BE2C (cell line): ENCODE measurements at regions not wholly inside any gene's neighbourhood (a gene's known extent, or its start where the extent isn't known, plus 50 kb on each side); places are given as distances from the start of the nearest gene placed in this dataset.

Source experiments
- DNase-seq: peaks from one replicate; pipeline ENCODE4 v3.0.0-alpha.2; 2020
- H3K27me3 ChIP-seq: fragments of 250-450 bp; sonication (Bioruptor Pico); 2 replicates; pipeline ENCODE4 v1.5.1; 2020; ENCODE audit warnings: mild to moderate bottlenecking
- H3K36me3 ChIP-seq: fragments of 250-450 bp; sonication (Bioruptor Pico); 2 replicates; pipeline ENCODE4 v1.5.1; 2020; ENCODE audit warnings: mild to moderate bottlenecking
- H3K4me1 ChIP-seq: fragments of 250-450 bp; sonication (Bioruptor Pico); 2 replicates; pipeline ENCODE4 v1.5.1; 2020
- H3K4me3 ChIP-seq: 2 replicates; pipeline ENCODE4 v1.5.1; 2011; ENCODE audit warnings: low read depth, low read length
- H3K9me3 ChIP-seq: fragments of 250-450 bp; sonication (Bioruptor Pico); 2 replicates; pipeline ENCODE4 v1.5.1; 2020
- TF ChIP-seq, protein P1 (sequence below): IDR thresholded peaks from 2 replicates; pipeline ENCODE4 v1.5.1; 2012; ENCODE audit warnings: mild to moderate bottlenecking, low read depth, low read length

DNA sequence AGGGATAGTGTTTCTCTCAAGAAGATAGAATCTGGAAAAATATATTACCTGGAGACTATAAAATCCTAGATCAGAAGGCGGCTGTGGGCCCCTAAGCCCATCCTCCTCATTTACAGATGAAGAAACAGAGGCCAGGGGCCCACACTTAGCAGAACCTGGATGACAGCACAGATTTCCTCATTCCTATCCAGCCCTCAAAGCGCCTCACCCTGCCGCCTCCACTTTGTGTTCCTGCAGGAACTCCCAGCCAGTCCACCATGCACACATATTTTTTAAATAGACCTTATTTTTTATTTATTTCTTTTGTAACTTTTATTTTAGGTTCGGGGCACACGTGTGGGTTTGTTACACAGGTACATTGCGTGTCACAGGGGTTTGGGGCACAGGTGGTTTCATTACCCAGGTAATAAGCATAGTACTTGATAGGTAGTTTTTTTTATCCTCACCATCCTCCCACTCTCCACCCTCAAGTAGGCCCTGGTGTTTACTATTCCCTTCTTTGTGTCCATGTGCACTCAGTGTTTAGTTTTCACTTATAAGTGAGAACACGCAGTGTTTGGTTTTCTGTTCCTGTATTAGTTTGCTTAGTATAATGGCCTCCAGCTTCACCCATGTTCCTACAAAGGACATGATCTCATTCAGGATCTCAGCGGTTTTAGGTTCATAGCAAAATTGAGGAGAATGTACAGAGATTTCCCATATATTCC lies 85.5 kb upstream of the MAP1B start:
- Histone ChIP-seq H3K4me1 (peaks cover 10% of the 10 kb centered on the region; the same call in 1 of the 2 replicates), H3K36me3 (no peaks in the 10 kb centered on the region), H3K4me3 (no peak overlapping the region), H3K9me3 (no peaks in the 10 kb centered on the region), H3K27me3 (no peaks in the 10 kb centered on the region)
- no peak for DNase-seq
- TF ChIP-seq, protein P1, sequence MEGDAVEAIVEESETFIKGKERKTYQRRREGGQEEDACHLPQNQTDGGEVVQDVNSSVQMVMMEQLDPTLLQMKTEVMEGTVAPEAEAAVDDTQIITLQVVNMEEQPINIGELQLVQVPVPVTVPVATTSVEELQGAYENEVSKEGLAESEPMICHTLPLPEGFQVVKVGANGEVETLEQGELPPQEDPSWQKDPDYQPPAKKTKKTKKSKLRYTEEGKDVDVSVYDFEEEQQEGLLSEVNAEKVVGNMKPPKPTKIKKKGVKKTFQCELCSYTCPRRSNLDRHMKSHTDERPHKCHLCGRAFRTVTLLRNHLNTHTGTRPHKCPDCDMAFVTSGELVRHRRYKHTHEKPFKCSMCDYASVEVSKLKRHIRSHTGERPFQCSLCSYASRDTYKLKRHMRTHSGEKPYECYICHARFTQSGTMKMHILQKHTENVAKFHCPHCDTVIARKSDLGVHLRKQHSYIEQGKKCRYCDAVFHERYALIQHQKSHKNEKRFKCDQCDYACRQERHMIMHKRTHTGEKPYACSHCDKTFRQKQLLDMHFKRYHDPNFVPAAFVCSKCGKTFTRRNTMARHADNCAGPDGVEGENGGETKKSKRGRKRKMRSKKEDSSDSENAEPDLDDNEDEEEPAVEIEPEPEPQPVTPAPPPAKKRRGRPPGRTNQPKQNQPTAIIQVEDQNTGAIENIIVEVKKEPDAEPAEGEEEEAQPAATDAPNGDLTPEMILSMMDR: no peak

DNA sequence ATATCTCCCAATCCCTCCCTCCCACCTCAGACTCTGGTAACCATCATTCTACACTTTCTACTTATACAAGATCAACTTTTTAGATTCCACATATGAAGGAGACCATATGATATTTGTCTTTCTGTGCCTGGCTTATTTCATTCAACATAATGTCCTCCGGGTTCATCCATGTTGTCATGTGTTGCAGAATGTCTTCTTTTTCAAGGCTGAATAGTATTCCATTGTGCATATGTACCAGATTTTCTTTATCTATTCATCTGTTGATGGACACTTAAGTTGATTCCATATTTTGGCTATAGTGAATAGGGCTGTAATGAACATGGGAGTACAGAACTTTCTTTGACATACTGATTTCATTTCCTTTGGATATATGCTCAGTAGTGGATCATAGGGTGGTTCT lies 78.9 kb upstream of the MAP1B start:
- H3K36me3 ChIP-seq: no peaks in the 10 kb centered on the region
- TF ChIP-seq, protein P1: no peak

DNA sequence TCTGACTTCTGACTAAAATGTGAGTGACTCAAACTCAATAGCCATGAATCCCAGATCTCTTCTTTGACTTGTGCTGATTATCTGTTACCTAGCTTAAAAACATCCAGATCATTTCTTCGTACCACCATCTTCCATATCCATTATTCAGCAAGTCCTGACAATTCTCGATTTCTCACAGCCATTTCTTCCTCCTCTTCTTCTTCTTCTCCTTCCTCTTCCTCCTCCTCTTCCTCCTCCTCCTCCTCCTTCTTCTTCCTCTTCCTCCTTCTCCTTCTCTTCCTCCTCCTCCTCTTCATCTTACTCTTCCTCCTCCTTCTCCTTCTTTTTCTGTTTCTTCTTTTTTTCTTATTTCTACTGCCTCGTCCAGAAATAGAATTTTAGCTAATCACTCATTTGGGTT lies 77.0 kb upstream of the MAP1B start:
- Histone ChIP-seq H3K4me1 (no peaks in the 10 kb centered on the region), H3K4me3 (no peak overlapping the region), H3K27me3 (no peaks in the 10 kb centered on the region), H3K9me3 (no peaks in the 10 kb centered on the region), H3K36me3 (no peaks in the 10 kb centered on the region)
- no peak for DNase-seq
- TF ChIP-seq, protein P1: no peak

More for the DNA sequence above, 78.9 kb upstream of the MAP1B start:
- Histone ChIP-seq H3K27me3 (no peaks in the 10 kb centered on the region), H3K4me3 (no peak overlapping the region), H3K4me1 (no peaks in the 10 kb centered on the region), H3K9me3 (no peaks in the 10 kb centered on the region)
- no peak for DNase-seq

DNA sequence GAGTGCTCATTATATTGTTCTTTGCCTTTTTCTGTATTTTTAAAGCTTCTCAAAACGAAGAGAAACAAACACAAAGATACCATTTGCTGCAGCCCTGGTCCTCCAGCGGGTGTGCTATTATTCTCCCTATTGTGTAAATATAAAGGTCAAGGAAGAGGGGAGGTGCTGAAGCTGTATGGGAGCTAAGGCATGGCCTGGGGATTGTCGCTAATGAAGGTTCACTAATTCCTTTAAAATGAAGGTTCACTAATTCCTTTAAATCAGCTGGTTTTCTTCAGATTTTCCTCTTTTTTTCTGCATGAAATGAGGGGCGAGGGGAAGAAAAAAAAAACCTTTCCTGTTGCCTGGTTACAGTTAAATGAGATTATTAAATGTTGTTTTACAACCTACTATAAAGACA lies 74.5 kb upstream of the MAP1B start:
- H3K9me3 ChIP-seq: no peaks in the 10 kb centered on the region
- H3K27me3 ChIP-seq: no peaks in the 10 kb centered on the region
- DNase-seq: no peak
- TF ChIP-seq, protein P1: no peak
- H3K36me3 ChIP-seq: no peaks in the 10 kb centered on the region
- H3K4me3 ChIP-seq: no peak overlapping the region
- peaks cover 7% of the 10 kb centered on the region for H3K4me1 ChIP-seq

DNA sequence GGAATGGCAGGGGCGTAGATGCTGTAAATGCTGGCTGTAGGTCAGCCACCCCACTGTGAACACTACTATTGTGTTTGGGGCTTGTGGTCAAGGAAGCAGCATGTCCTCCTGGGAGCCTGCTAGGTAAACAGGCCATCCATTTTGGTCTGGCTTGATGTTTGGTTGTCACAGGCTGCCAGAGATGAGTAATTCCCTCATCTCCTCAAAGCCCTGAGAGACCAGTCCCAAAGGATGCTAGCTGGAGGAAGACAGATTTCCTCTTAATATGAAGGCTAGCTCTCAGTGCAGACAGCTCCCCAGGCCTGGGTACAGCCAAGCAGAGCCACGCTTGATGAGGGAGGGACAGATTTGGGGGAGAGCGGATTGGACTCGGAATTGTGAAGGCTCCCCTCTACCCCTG lies 72.5 kb upstream of the MAP1B start:
- H3K27me3 ChIP-seq: no peaks in the 10 kb centered on the region
- H3K4me3 ChIP-seq: no peak overlapping the region
- TF ChIP-seq, protein P1: no peak
- H3K36me3 ChIP-seq: no peaks in the 10 kb centered on the region
- DNase-seq: no peak
- peaks cover 7% of the 10 kb centered on the region for H3K4me1 ChIP-seq
- no peaks in the 10 kb centered on the region for H3K9me3 ChIP-seq

DNA sequence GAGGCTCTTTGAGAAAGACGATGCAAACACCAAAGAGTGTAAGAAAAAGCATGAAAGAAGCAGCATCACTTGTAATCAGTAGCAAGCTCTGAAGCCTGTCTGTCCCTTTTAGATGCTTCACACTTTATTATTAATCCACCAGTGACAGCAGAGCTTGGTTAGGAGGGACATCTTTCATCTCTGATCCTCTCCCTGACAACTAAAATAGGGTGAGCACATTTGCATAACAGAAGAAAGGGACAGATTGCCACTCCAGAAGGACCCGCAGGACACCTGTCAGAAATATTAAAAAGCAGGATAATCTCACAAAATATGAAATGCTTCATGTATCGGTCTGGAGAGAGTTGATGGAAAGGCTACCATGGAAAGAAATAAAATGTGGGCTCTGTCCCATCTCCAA lies 71.4 kb upstream of the MAP1B start:
- H3K27me3 ChIP-seq: no peaks in the 10 kb centered on the region
- DNase-seq: no peak
- H3K4me1 ChIP-seq: peaks cover 7% of the 10 kb centered on the region
- TF ChIP-seq, protein P1: no peak
- H3K4me3 ChIP-seq: no peak overlapping the region
- no peaks in the 10 kb centered on the region for H3K9me3 ChIP-seq
- H3K36me3 ChIP-seq: no peaks in the 10 kb centered on the region
